Testis (tissue), 2 donors: ENCODE measurements at regions not wholly inside any gene's neighbourhood (a gene's known extent, or its start where the extent isn't known, plus 50 kb on each side); places are given as distances from the start of the nearest gene placed in this dataset.

Source experiments
- CTCF ChIP-seq, 3 experiments: fragments of 450-650 bp in 2 of 3; fragments of 200-600 bp in 1 of 3; sonication (generic) in 1 of 3; IDR thresholded peaks; one replicate each; pipeline ENCODE4 v1.5.1; 2016 to 2019; ENCODE audit warnings: antibody characterized with exemption in 3 of 3, mild to moderate bottlenecking in 2 of 3, moderate library complexity in 1 of 3
- POLR2A ChIP-seq: fragments of 450-650 bp; IDR thresholded peaks from one replicate; pipeline ENCODE4 v1.6.1; 2017; ENCODE audit warnings: antibody characterized with exemption, mild to moderate bottlenecking, moderate library complexity

GRCh38 chr18:7467708-7468466, 99.2 kb upstream of the PTPRM start:
- no peak for TF ChIP-seq CTCF (IDR thresholded peaks at IDR 0.05)
- TF ChIP-seq POLR2A, result no peak
